Midbrain (tissue), 1 donor: ENCODE measurements at regions not wholly inside any gene's neighbourhood (a gene's known extent, or its start where the extent isn't known, plus 50 kb on each side); places are given as distances from the start of the nearest gene placed in this dataset.
"Not testable (repeated sequence)": the region's sequence is repeated elsewhere in the genome, so short reads cannot be mapped to it uniquely, and the experiment has no call there.

Experiments used
- DNase-seq: peaks from one replicate; lab custom pipeline; 2025; lab: John Stamatoyannopoulos, UW

- DNase-seq, result no peak
These were observed 383.4 kb downstream of the MLLT3 start for GRCh38 chr9:20238921-20239320.

DNA sequence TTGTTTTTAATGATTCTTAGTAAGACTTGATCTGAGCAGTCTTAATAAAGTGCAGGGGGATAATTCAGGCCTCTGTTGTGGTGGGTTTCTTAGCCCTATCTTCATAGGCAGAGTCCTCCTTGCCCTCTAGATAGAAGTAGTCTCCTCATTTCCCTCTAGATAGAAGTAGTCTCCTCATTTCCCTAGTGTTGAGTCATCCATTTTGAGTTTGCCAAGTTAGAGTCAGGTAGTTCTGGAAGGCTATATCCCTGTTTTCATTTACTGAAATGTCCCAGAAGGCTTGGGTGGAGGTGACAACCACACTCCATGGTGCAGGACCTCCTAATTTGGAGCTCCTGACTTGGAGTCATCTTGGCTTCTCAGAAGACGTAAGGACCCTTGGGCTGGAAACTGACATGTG lies 384.6 kb downstream of the MLLT3 start:
- no peak for DNase-seq

DNA sequence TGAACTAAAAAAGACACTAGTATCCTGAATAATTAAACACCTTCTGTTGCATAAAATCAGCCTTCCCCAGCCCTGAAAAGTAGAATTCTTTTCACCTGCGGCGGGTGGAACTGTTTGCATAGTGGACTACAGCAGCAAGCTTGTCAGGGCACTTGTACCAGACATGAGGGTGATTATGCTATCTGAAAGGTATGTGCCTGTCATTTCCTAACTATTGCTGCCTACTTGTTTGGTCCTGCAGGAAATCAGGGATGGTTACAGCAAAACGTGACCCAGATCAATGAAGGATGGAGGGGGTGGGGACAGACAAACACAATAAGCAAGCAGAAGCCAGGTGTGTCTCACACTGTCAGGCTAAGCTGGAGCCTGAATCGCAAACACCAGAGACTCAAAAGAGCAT lies 385.6 kb downstream of the MLLT3 start:
- DNase-seq, result no peak

DNA sequence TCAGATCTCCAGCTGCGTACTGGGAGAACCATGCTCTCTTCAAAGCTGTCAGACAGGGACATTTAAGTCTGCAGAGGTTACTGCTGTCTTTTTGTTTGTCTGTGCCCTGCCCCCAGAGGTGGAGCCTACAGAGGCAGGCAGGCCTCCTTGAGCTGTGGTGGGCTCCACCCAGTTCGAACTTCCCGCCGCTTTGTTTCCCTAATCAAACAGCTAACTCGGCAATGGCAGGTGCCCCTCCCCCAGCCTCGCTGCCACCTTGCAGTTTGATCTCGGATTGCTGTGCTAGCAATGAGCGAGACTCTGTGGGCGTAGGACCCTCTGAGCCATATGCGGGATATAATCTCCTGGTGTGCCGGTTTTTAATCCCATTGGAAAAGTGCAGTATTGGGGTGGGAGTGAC lies 387.1 kb downstream of the MLLT3 start:
- not testable (repeated sequence) for DNase-seq

- no peak for DNase-seq
These were observed 394.2 kb downstream of the MLLT3 start for GRCh38 chr9:20228096-20228495.

DNA sequence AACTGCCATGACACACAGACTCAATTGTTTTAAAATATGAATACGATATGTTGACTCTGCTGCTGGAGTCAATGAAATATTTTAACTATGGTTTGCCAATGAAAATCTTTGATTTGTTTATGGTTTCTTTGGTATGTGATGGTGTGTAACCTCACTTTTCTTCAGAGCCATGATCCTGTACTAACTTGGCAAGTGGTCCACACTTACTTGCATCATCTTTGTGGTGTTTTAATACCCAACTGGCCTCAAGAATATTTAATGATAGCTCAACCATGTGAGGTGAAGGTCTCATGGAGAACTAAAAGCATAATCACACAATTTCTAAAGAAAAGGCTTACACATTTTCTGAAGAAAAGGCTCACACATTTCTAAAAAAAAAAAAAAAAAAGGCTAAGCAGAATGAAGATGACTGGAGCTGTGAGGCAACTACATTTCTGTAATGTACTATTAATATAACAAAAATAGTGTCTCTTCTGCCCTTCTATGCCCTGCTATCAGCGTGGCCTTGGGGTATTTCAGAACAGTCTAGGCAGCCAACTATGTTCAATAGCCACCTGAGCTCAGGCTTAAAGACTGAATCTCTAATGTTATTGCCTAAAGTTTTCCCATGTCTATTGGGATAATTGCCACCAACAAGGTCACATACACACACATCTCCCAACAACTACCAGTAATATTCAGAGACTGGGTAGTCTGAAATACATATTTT lies 395.0 kb downstream of the MLLT3 start:
- no peak for DNase-seq

DNA sequence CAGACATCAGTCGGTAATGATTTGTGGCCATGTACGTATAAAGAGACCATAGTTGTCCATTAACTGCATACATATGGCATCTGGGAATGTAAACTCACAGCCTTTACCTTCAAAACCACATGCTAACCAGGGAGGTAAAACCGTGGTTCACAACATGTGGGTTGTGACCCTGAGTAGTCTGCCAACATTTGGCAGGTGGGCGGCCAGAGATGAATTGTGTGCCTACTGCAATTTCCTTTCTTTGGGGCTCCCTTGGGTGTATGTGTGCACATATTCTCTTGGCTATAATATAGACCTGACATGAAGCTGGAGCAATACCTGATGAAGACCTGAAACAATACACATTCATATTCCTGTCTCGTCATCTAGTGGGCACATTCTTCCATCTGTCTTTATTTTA lies 396.0 kb downstream of the MLLT3 start:
- no peak for DNase-seq

DNA sequence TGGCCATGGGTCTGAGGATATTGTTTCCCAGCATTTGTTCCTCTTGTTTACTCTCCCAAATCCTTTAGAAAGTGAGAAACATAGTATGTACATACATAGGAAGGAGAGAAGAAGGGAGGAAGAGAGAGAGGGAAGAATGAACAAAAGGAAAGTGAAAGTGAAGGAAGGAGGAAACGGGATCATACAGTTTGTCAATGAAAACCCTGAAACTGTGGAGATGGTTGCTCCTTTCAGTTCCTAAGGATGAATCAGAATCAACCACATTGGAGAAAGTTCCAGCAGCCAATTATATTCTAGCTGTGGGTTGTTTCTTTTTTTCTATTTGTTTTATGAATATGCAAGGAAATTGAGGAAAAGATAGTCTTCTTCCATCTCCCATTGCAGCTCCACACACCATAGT lies 396.5 kb downstream of the MLLT3 start:
- DNase-seq, result no peak

DNA sequence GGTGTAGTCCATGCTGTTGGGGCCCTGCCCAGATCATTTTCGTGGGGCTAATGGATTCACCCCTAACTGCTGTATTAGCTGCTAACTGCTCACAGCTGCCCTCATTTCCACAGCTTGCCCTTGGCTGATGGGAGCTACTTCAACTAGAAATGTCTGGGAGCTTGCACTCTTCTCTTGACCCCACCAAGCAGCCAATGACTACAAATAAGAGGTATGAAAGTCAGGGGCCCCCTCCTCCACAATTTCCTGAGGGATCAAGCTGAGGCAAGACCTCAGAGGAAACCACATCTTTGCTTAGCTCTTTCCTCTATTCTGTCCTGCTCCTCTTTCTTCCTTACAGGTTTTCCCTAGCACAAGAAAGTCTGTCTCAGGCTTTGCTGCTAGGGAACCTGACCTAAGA lies 397.5 kb downstream of the MLLT3 start:
- DNase-seq, result no peak

DNA sequence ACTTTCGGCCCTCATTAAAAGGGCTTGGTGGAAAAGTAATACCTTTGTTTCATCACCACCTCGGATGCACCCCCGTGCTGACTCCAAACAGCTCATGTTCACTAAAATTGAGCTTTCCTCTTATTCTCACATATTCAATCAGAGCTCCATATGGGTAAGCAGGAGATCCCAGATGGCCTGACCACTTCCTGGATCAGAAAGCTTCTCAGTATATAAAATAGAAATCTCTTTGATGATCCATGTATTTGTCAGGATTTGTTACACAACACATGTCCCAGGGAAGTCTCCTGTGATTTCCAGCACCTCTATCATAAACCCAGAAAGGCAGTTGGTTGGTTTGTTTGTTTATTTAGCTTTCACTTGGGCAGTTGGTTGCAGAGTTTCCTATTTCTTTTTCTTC lies 402.0 kb downstream of the MLLT3 start:
- no peak for DNase-seq

- no peak for DNase-seq
These were observed 402.9 kb downstream of the MLLT3 start for GRCh38 chr9:20219437-20219836.

GRCh38 chr9:20217596-20217995 lies 404.7 kb downstream of the MLLT3 start:
- no peak for DNase-seq

DNA sequence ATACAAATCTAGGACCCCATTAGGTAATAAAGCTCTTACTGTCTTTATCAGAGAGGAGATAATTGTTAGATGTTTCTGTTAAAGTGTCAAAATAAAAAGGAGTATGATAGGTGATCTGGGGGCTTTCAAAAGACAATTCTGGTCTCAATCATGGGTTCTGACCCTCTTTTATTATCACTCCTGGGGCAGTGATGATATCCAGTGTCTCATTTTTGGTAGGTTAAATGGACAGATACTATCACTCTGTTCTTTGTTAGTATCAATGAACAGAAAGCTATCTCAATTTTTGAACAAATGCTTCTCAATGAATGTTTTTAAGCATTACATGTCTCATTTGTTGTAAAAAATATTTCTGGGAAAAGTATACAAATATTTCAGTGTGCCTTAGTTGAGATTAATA lies 405.9 kb downstream of the MLLT3 start:
- no peak for DNase-seq

DNA sequence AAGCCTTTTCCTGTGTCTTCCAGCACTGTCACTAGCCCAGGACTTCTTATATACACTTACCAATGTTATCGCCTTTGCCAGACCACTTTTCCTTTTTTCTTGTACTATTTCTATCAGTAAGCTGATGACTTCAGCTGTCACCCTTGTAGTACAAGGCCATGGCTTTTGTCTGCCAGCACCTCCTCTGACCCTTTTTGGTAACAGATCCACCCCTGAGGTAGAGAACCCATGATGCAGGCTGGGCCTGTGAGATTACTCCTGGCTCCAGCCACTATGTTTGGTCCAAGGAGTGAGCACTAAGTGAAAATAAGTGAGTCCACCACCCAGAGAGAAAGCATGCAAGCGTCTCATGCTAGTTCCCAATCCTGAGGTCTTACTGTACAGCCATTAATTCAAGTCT lies 406.7 kb downstream of the MLLT3 start:
- no peak for DNase-seq

DNA sequence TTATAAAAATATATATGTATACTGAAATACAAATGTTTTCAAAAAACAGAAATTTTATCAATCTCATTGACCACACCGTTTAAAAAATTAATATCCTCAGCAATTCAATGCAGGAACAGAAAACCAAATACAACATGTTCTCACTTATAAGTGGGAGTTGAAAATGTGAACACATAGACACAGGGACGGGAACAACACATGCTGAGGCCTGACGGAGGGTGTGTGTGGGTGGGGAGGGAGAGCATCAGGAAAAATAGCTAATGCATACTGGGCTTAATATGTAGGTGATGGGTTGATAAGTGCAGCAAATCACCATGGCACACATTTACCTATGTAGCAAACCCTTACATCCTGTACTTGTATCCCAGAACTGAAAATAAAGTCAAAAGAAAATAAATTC lies 409.5 kb downstream of the MLLT3 start:
- DNase-seq, result no peak

DNA sequence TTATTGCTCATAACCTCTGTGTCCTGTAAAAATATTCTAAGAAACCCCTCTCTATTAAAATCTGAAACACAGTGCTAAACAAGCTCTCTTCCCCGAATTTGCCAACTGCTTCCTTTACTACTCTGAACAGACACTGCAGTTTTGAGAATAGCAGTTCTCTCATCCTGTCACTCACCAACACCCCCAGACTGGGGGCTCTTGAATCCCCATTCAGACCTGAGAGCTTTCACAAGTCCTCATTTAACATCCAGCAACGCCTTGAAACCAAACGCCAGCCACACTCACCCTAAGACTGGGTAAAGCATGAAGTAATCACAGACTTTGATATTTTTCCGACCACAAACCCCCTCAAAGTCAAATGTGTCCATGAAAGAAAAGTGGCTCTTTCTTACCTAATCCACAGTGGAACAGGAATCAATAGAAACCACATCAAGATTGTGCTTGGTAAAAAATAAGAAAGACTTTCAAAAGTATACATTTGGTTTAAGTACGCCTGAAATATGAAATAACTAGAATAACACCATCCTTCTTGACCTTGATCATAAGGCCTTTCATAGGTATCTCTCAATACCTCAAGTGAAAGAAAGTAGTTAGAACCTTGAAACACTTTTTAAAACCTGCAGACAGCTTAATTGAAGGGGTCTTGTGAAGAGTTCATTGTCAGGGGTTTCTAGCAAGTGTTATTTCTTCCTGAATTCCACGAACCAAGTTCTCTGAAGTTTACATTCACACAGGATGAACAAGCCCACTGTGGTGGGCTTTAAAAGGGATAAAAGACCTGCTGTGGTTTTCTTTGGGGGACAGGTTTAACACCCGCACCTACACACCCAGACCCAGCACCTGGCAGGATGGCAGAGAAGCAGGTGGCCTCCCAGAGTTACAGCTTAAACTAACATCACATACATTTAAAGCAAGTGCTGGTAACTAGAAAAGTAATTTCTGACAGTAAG lies 412.6 kb downstream of the MLLT3 start:
- no peak for DNase-seq

DNA sequence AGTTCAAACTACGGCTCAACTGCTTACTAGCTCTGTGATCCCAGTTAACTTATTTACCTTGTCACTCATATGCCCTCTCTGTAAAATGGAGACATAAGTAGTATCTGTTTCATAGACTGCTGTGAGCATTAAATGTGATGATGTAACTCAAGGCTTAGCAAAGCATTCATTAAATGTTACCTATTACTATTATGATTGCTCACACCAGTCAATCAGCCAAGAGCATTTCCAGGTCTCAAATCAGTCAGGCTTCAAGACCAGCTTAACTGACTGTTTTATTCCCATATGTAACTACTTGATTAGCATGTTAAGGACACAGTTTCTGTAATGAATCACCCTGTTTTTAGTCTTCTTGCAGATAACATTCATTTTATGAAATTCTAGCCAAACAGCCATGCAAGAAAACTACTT lies 413.3 kb downstream of the MLLT3 start:
- DNase-seq, result no peak

DNA sequence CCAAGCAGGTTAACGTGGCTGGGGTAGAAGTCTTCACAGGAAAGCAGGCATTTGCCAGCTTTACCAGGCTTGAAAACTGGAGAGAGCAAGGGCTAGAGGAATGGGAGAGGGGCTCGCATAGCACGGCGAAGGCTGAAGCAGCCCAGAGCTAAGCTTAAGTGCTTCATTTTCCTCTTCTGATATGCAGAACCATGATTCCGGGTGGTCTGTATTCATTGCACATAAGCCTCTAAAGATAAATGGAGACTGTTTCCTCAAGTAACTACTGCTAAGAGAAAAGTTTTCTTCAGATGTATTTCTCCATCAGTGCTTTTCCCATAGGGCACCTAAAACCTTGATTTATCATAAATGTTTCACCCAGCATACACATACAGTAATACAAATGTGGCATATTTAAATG lies 414.1 kb downstream of the MLLT3 start:
- DNase-seq, result no peak

- DNase-seq, result no peak
These were observed 415.1 kb downstream of the MLLT3 start for GRCh38 chr9:20207176-20207575.

DNA sequence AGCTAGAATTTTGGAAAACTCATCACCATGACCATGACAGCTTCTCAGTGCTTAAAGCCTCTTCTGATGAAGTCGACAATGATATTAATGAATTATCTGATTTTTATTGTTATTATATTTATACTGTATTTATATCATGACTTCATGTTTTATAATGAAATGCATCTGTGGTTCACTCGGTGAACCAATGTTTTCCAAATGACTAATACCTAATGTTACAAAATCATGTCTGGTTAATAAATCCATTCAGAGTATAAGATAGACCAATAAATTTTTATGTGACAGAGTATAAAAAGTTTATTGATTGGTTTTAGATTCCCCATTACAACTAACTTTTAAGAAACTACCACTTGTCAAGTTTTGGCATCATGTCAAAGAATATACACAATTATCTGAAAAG lies 416.5 kb downstream of the MLLT3 start:
- DNase-seq, result no peak

DNA sequence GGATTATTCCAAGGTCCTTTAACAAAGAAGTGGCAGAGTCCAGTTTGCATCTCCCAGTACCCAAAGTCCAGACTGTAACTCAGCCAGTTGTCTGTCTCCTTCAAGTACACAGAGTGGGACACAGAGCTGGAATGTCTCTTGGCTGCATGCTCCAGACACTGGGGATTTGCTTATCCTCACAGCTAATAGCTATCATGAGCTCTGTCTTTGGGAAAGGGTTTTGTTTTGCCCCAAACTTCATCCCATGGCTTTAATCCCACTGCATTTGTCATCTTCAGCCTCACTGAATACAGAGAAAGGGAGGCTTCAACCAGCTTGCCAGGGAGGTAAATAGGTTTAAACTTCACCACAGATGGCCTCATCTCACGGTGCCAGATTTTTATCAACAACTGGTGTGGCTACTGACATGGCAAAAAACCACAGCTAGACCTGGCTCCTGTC lies 412.2 kb upstream of the SLC24A2 start:
- DNase-seq, result no peak

DNA sequence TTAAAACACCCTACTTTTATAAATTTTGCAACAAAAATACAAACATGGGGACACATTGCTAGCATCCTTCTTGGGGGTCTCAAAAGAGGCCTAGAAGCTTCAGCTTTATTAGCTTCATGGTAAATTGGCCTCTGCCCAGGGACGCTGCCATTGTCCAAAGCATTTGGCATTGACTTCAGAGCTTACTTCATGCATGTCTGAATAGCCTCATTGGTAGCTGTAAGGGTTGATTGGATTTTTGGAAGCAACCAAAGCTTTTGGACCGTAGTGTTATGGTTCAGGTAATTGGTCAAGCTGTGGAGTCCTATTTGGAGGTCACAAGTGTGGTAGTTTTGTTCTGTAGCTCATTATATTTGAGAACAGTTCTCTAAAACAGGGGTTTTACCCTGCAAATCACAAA lies 411.7 kb upstream of the SLC24A2 start:
- no peak for DNase-seq

- no peak for DNase-seq
These were observed 410.3 kb upstream of the SLC24A2 start for GRCh38 chr9:20199111-20199510.
